Left ventricle myocardium inferior (tissue), 1 donor: ENCODE measurements at regions not wholly inside any gene's neighbourhood (a gene's known extent, or its start where the extent isn't known, plus 50 kb on each side); places are given as distances from the start of the nearest gene placed in this dataset.

ENCODE experiments used
- DNase-seq: peaks from one replicate; pipeline ENCODE4 v3.0.0-alpha.2; 2020
- H3K27ac ChIP-seq: fragments of 200-600 bp; replicated peaks from 2 replicates; pipeline ENCODE4 v1.8.0; 2021
- H3K27me3 ChIP-seq: fragments of 200-600 bp; 2 replicates; pipeline ENCODE4 v1.8.0; 2021; ENCODE audit warnings: low read depth
- H3K36me3 ChIP-seq: fragments of 200-600 bp; 2 replicates; pipeline ENCODE4 v1.8.0; 2021
- H3K4me1 ChIP-seq: fragments of 200-600 bp; 2 replicates; pipeline ENCODE4 v1.8.0; 2021
- H3K4me3 ChIP-seq: fragments of 200-600 bp; 2 replicates; pipeline ENCODE4 v1.8.0; 2021; ENCODE audit warnings: mild to moderate bottlenecking, moderate library complexity
- H3K9me3 ChIP-seq: fragments of 200-600 bp; replicated peaks from 2 replicates; pipeline ENCODE4 v1.8.0; 2021
- CTCF ChIP-seq: fragments of 200-600 bp; IDR thresholded peaks from 2 replicates; pipeline ENCODE4 v1.8.0; 2021; ENCODE audit warnings: antibody characterized with exemption, mild to moderate bottlenecking, borderline replicate concordance
- intact Hi-C: fragments of 100-400 bp; cut with micrococcal nuclease; formaldehyde crosslinking; loops from one replicate; pipeline ENCODE4 v1.11.0; 2022
- donor health status: DM: no; HTN: yes; CAD: no; lungs with severe emphysema.

GRCh38 chr4:78666830-78667258 is 109.3 kb upstream of the BMP2K start:
- DNase-seq, result no peak
- intact Hi-C loops, result no loop called here
- H3K9me3 ChIP-seq, result no peaks in the 10 kb centered on the region
- H3K36me3 ChIP-seq, result no peaks in the 10 kb centered on the region
- TF ChIP-seq CTCF, result no peak
- H3K27me3 ChIP-seq, result no peaks in the 10 kb centered on the region
- H3K27ac ChIP-seq, result peak overlapping the region; percentile 36
- H3K4me1 ChIP-seq, result peaks cover 32% of the 10 kb centered on the region
- no peak overlapping the region for H3K4me3 ChIP-seq

- H3K4me1 ChIP-seq, result peaks cover 28% of the 10 kb centered on the region
- no peaks in the 10 kb centered on the region for H3K36me3 ChIP-seq
- DNase-seq, result no peak
- intact Hi-C loops, result no loop called here
- H3K9me3 ChIP-seq, result no peaks in the 10 kb centered on the region
- TF ChIP-seq CTCF, result no peak
- peak overlapping the region; percentile 36 for H3K27ac ChIP-seq
- no peak overlapping the region for H3K4me3 ChIP-seq
- no peaks in the 10 kb centered on the region for H3K27me3 ChIP-seq
These were observed 108.8 kb upstream of the BMP2K start for GRCh38 chr4:78667325-78667724.

GRCh38 chr4:78667764-78668163 is 108.4 kb upstream of the BMP2K start:
- no peak for DNase-seq
- H3K9me3 ChIP-seq, result no peaks in the 10 kb centered on the region
- no peaks in the 10 kb centered on the region for H3K27me3 ChIP-seq
- no peaks in the 10 kb centered on the region for H3K36me3 ChIP-seq
- H3K4me1 ChIP-seq, result peaks cover 23% of the 10 kb centered on the region
- H3K4me3 ChIP-seq, result no peak overlapping the region
- peak overlapping the region; percentile 36 for H3K27ac ChIP-seq
- intact Hi-C loops, result no loop called here
- TF ChIP-seq CTCF, result no peak

- intact Hi-C loops, result no loop called here
- no peak overlapping the region for H3K4me3 ChIP-seq
- H3K4me1 ChIP-seq, result peaks cover 19% of the 10 kb centered on the region
- TF ChIP-seq CTCF, result peak; percentile 21
- no peak for DNase-seq
- no peaks in the 10 kb centered on the region for H3K36me3 ChIP-seq
- no peaks in the 10 kb centered on the region for H3K9me3 ChIP-seq
- H3K27ac ChIP-seq, result no peak overlapping the region
- H3K27me3 ChIP-seq, result no peaks in the 10 kb centered on the region
These were observed 106.7 kb upstream of the BMP2K start for GRCh38 chr4:78669453-78669852.

GRCh38 chr4:78671903-78672815 is 104.0 kb upstream of the BMP2K start:
- no peak for TF ChIP-seq CTCF
- no peak overlapping the region for H3K27ac ChIP-seq
- intact Hi-C loops, result no loop called here
- no peaks in the 10 kb centered on the region for H3K9me3 ChIP-seq
- H3K36me3 ChIP-seq, result no peaks in the 10 kb centered on the region
- no peak for DNase-seq
- peaks cover 13% of the 10 kb centered on the region for H3K4me1 ChIP-seq
- H3K27me3 ChIP-seq, result no peaks in the 10 kb centered on the region
- H3K4me3 ChIP-seq, result no peak overlapping the region
